NCI-H2029 treated with DMSO at 0.1 percent for 48 hours (cell line): ENCODE measurements at regions not wholly inside any gene's neighbourhood (a gene's known extent, or its start where the extent isn't known, plus 50 kb on each side); places are given as distances from the start of the nearest gene placed in this dataset.

Source experiments
- DNase-seq: peaks from one replicate; lab custom pipeline; 2025; lab: John Stamatoyannopoulos, UW

DNA sequence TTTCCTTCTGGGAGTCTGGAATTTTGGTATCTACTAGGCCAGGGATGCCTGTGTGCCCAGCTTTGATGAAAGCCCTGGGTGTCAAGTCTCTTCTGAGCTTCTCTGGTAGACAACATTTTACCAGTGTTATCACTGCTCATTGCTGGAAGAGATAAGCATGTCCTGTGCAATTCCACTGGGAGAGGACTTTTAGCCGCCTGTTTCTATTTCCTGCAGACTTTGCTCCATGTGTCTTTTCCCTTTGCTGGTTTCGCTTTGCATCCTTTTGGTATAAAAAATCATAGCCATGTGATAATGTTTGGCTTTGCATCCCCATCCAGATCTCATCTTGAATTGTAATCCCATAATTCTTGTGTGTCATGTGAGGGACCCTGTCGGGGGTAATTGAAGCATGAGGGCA lies 163.2 kb downstream of the SLC28A3 start:
- DNase-seq: no peak

- DNase-seq: no peak
Observed at GRCh38 chr9:84179531-84179930, 161.0 kb downstream of the SLC28A3 start.

DNA sequence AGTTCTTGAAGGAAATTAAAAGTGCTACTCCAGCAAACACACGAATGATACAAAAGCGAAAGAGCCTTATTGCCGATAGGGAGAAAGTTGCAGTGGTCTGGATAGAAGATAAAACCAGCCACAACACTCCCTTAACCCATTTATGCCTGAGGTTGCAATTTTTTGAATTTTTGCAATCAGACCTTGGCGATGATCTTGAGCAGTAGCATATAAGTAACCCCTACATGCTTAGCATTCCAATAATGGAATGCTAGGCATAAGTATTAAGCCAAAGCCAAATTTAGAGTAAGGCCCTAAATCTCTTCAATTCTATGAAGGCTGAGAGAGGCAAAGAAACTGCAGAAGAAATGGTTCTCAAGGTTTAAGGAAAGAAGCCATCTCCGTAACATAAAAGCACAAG lies 153.5 kb downstream of the SLC28A3 start:
- no peak for DNase-seq

- DNase-seq: no peak
Observed at GRCh38 chr9:84189904-84190303, 150.7 kb downstream of the SLC28A3 start.

DNA sequence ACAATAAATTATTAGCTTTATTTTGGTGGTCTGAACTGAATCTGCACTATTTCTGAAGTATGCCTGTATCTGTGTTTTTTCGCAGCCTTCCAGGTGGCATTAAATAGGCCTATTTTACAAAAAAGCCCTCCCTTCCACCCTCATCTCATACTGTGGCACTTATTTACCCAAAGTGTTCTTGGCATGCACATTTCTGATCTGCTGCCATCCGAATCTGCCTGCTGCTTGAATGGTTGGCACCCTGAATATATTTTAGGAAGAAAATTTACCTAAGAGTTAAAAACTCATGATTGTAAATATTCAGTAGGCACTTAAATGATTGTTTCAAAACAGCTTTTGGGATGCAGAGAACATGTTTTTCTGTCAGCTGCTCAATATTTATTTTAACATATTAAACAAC lies 150.1 kb downstream of the SLC28A3 start:
- DNase-seq: no peak

- DNase-seq: no peak
Observed at GRCh38 chr9:84206801-84207370, 133.7 kb downstream of the SLC28A3 start.

DNA sequence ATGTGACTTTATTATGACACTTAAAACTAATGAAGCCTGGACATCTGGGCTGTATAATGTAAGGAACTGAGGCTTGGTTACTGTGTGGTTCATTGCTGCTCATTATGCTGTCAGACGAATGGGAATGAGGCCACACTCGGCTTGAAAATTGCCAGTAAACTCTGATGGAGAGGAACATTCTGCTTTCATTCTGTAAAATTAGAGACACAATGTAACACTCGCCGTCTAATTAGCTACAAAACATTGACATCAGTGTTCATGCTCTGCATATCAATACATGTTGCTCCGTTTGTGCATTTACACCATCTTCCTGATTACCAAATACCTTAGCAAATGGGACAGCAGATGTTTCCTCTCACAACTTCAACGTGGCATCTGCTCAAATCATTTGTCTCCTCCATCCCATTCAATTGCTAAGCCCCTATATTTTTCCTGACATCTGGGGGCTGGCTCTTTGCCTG lies 133.0 kb downstream of the SLC28A3 start:
- DNase-seq: no peak

- no peak for DNase-seq
Observed at GRCh38 chr9:84212246-84212645, 128.3 kb downstream of the SLC28A3 start.

DNA sequence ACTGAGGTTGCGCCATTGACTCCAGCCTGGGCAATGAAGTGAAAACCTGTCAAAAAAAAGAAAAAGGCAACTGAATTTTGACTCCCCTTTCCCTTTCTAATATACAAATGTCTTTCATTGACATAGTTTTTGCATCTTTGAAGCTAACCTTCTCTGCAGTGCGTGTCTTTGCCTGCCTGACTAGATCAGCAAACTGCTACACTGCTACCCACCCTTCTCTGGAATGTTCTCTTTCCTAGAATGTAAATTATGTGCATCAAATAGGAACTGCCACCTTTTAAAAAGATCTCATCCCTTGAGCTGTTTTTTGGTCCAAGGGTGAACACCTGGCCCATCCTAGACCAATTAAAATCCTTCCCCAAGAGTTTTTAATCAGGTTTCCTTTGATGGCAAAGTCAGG lies 127.6 kb downstream of the SLC28A3 start:
- DNase-seq: no peak

GRCh38 chr9:84216151-84216550 lies 124.4 kb downstream of the SLC28A3 start:
- no peak for DNase-seq

GRCh38 chr9:84218322-84218721 lies 122.2 kb downstream of the SLC28A3 start:
- no peak for DNase-seq

DNA sequence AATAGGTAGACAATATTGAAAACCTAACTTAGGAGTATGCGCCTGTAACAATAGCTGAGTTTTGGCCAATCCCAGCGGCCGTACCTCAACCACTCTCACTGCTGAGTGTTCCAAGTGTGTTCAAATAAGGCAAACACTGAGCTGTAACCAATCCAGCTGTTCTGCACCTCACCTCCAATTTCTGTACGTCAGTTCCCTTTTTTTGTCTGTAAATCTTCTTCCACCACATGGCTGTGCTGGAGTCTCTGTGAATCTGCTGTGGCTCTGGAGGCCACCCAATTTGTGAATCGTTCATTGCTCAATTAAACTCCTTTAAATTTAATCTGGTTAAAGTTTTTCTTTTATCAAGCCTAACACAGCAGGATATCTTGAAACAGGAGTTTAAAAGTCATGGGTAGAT lies 116.3 kb downstream of the SLC28A3 start:
- DNase-seq: no peak
